ENCODE measurements at regions not wholly inside any gene's neighbourhood (a gene's known extent, or its start where the extent isn't known, plus 50 kb on each side); places are given as distances from the start of the nearest gene placed in this dataset.

DNA sequence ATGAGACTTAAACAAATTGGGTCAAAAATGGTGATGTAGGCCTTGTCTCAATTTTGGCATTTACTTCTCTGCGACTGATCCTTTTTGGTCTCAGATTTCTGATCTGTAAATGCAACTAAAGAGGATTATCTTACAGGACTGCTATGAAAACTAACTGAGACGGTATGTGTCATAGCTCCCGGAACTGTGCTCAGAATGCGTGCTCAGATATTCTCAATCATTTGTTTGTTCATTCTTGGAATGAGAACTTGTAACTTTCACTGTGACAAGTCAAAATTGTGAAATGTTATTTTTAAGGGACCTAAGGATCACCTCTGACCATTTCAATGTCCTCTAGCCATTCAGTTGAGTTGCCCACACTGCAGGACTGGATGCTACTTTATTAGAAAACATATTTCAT lies 498.2 kb upstream of the PIK3C3 start:
- DNase-seq: no peak

GRCh38 chr18:41449612-41450011 lies 505.4 kb upstream of the PIK3C3 start:
- DNase-seq: no peak

DNA sequence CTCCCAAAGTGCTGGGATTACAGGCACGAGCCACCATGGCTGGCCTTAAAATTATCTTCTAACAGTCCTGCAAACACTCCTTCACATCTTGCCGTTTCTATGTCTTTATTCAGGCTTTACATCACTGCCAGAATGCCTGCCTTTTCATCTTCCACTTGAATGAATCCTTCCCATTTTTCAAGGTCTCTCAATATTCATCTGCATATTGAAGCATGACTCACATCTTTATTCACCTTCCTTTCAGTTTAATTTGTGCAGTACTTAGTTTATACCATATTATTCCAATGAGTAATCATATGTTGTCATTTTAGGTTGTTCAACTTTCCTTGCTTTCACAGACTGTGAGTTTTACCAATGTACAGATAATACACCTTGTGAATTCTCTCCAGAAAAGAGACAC lies 510.1 kb upstream of the PIK3C3 start:
- DNase-seq: no peak

DNA sequence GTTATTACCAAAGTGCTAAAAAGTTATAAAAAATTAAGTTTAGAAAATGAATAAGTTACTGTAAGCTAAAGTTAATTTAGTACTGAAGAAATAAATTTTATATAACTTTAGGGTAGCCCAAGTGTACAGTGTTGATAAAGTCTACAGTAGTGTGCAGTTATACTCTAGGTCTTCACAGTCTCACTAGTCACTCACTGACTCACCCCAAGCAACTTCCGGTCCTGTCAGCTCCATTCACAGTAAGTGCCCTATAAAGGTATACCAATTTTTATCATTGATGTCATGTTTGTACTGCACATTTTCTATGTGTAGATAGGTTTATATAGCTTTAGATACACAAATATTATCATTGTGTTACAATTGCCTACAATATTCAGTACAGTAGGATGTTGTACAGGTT lies 518.3 kb upstream of the PIK3C3 start:
- no peak for DNase-seq

- DNase-seq: no peak
Observed at GRCh38 chr18:41418598-41418997, 536.4 kb upstream of the PIK3C3 start.

GRCh38 chr18:41416044-41416443 lies 539.0 kb upstream of the PIK3C3 start:
- no peak for DNase-seq

- DNase-seq: no peak
Observed at GRCh38 chr18:41410006-41410405, 545.0 kb upstream of the PIK3C3 start.

DNA sequence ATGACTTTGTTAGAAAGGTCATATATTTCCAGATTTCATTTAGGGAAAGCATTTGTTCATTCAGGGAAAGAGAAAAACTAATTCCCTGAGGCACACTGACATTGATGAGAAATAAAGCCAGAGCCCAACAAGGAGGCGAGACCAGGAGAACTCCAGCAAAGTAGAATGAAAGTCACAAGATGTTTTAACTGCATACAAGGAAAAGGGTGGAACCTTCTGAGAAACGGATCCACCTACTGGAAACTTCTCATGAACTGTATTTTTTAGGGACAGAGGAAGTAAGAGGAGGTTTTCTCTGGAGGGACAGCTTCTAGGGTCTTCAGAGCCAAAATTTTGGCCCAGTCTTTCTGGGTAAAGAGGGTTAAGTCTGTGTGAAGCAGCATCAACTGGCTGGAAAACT lies 548.2 kb upstream of the PIK3C3 start:
- no peak for DNase-seq

GRCh38 chr18:41396861-41397260 lies 558.2 kb upstream of the PIK3C3 start:
- no peak for DNase-seq

GRCh38 chr18:41396211-41396610 lies 558.8 kb upstream of the PIK3C3 start:
- no peak for DNase-seq

- no peak for DNase-seq
Observed at GRCh38 chr18:41395695-41396094, 559.3 kb upstream of the PIK3C3 start.

GRCh38 chr18:41391616-41392595 lies 563.1 kb upstream of the PIK3C3 start:
- no peak for DNase-seq

DNA sequence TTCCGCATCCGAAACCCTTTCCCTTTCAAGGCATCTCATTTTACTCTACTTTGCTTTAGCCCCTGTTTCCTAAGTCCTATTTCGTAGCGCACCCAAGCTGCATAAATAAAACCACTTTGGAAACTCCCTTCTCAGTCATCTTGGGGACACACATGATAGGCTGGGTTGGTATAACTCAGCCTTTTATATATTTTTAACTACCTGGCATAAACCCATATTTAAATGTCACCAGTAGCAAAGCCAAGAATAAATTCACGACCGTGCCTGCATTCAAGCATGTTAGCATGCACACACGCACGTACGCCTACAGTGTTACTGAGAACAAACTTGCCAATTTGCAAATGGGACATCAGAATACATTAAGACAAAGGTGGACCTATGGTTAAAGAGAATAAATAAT lies 564.7 kb upstream of the PIK3C3 start:
- no peak for DNase-seq

- no peak for DNase-seq
Observed at GRCh38 chr18:41378598-41378997, 576.4 kb upstream of the PIK3C3 start.

DNA sequence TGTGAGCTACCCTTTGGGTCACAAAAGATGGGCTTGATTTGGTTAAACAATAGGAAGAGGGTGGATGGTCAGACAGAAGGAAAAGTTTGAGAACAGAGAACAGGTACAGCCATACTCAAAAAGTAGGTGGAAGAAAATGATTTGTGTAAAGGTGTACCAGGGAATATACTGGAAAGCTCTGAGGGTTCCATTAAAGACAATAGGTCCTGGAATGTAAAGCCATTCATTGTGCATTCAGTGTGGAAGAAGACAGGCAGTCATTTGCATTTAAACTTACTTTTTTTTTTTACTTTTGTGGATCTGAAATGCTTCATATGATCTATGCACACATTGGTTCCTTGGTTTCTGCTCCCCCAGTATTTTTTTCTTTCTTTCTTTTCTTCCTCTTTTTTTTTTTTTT lies 581.4 kb upstream of the PIK3C3 start:
- DNase-seq: no peak

GRCh38 chr18:41372046-41372665 lies 582.9 kb upstream of the PIK3C3 start:
- DNase-seq: no peak

- DNase-seq: no peak
Observed at GRCh38 chr18:41371156-41372045, 583.6 kb upstream of the PIK3C3 start.

GRCh38 chr18:41370740-41371139 lies 584.3 kb upstream of the PIK3C3 start:
- DNase-seq: no peak

GRCh38 chr18:41357708-41358107 lies 597.3 kb upstream of the PIK3C3 start:
- no peak for DNase-seq

DNA sequence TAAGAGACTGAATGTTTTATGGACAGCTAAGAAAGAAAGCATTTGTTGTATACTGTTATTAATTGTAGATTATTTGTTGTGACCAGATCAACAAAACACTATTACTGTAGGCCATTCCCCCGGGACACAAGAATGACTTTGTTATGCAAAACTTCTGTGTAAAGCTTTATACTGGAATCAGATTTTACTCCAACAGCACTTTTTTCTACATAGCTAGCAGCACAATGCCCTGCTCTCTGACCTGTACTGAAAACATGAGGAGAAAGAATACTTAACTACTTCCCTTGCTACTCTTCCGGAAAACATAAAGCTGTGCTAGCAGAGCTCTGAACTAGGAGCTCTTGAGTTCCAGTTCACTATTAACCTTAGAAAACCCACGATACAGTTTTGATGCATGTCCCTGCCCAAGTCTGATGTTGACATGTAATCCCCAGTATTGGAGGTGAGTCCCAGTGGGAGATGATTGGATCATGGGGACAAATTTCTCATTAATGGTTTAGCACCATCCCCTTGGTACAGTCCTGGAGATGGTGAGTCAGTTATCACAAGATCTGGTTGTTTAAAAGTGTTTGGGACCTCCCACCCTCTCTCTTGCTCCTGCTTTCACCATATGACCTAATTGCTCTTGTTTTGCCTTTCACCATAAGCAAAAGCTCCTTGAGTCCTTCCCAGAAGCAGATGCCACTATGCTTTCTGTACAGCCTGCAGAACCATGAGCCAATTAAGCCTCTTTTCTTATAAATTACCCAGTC lies 601.1 kb upstream of the PIK3C3 start:
- DNase-seq: no peak

- no peak for DNase-seq
Observed at GRCh38 chr18:41351430-41351829, 603.6 kb upstream of the PIK3C3 start.

- no peak for DNase-seq
Observed at GRCh38 chr18:41347057-41347456, 608.0 kb upstream of the PIK3C3 start.

DNA sequence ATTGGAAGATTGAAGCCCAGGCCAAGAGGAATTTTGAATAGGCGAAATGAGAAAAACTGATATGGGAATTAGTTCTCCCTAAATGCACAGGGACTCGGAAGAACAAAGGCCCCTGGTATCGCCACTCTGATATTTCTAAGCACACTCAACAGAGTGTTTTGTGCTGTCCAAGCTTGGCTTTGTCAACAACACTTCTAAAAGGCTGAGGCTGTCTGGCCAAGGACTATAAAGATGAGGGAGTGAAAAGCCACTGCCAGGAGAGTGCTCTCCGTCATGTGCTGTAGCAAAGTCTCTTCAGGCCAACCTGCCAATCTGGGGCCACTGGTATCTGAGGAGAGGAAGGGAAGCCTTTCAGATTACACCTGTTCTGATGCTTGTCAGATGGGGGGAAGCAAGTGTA lies 611.2 kb upstream of the PIK3C3 start:
- DNase-seq: no peak
